ENCODE measurements at regions not wholly inside any gene's neighbourhood (a gene's known extent, or its start where the extent isn't known, plus 50 kb on each side); places are given as distances from the start of the nearest gene placed in this dataset.

- no peak for DNase-seq
Observed at GRCh38 chr9:129337336-129338140, 159.5 kb upstream of the IER5L start.

- peak; percentile 38 for DNase-seq
Observed at GRCh38 chr9:129336601-129337331, 158.7 kb upstream of the IER5L start.

- DNase-seq = no peak
Observed at GRCh38 chr9:129336130-129336528, 158.1 kb upstream of the IER5L start.

- no peak for DNase-seq
Observed at GRCh38 chr9:129335464-129336129, 157.5 kb upstream of the IER5L start.

GRCh38 chr9:129334105-129334935, 156.3 kb upstream of the IER5L start:
- peak; percentile 33 for DNase-seq

GRCh38 chr9:129333617-129334104, 155.6 kb upstream of the IER5L start:
- no peak for DNase-seq

- no peak for DNase-seq
Observed at GRCh38 chr9:129332581-129332980, 154.5 kb upstream of the IER5L start.

- DNase-seq = no peak
Observed at GRCh38 chr9:129331772-129332500, 153.9 kb upstream of the IER5L start.

GRCh38 chr9:129331493-129331765, 153.4 kb upstream of the IER5L start:
- DNase-seq = no peak

- DNase-seq = no peak
Observed at GRCh38 chr9:129330711-129331492, 152.8 kb upstream of the IER5L start.

GRCh38 chr9:129328355-129329042, 150.4 kb upstream of the IER5L start:
- DNase-seq = peak; percentile 32

GRCh38 chr9:129327552-129328328, 149.7 kb upstream of the IER5L start:
- DNase-seq = no peak

GRCh38 chr9:129326061-129327005, 148.3 kb upstream of the IER5L start:
- no peak for DNase-seq

- DNase-seq = no peak
Observed at GRCh38 chr9:129324808-129325502, 146.9 kb upstream of the IER5L start.

- no peak for DNase-seq
Observed at GRCh38 chr9:129323999-129324553, 146.0 kb upstream of the IER5L start.

GRCh38 chr9:129323376-129323998, 145.4 kb upstream of the IER5L start:
- DNase-seq = no peak
